ENCODE measurements at regions not wholly inside any gene's neighbourhood (a gene's known extent, or its start where the extent isn't known, plus 50 kb on each side); places are given as distances from the start of the nearest gene placed in this dataset.

DNA sequence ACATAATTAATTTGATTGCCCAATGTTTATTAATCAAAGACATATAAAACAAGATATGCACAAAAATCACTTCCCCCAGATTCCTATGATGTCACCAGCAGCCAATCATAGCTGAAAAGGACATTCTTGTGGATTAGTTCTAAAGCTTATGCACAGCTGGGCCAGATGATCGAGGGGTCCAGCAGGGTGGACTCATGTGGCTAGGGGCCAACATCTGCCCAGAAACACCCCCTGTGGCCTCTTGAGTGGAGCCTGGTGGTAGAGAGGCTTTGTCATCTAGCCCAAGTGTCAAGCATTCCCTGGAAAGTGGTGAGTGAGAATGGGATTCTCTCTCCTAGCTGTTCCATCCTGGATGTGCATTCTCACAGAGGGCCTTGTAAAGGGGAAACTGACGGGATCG is 590.0 kb downstream of the BCL11B start:
- DNase-seq, result no peak
- Histone ChIP-seq H3K4me3 (replicated peaks in 1 of 3) (no peak overlapping the region), H3K9me3 (no peaks in the 10 kb centered on the region), H3K36me3 (no peaks in the 10 kb centered on the region), H3K27me3 (no peaks in the 10 kb centered on the region), H3K27ac (no peak overlapping the region), H3K4me1 (no peaks in the 10 kb centered on the region)
- TF ChIP-seq, protein P1, sequence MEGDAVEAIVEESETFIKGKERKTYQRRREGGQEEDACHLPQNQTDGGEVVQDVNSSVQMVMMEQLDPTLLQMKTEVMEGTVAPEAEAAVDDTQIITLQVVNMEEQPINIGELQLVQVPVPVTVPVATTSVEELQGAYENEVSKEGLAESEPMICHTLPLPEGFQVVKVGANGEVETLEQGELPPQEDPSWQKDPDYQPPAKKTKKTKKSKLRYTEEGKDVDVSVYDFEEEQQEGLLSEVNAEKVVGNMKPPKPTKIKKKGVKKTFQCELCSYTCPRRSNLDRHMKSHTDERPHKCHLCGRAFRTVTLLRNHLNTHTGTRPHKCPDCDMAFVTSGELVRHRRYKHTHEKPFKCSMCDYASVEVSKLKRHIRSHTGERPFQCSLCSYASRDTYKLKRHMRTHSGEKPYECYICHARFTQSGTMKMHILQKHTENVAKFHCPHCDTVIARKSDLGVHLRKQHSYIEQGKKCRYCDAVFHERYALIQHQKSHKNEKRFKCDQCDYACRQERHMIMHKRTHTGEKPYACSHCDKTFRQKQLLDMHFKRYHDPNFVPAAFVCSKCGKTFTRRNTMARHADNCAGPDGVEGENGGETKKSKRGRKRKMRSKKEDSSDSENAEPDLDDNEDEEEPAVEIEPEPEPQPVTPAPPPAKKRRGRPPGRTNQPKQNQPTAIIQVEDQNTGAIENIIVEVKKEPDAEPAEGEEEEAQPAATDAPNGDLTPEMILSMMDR (IDR thresholded peaks at IDR 0.05), result no peak
- 84 to 94% methylated on average over 3 of the region's 3 CpGs for WGBS, 2 donors
- intact Hi-C loops (cut with DNase I), result no loop called here

GRCh38 chr14:98682726-98683125 is 589.3 kb downstream of the BCL11B start:
- H3K4me3 ChIP-seq (replicated peaks in 1 of 3), result no peak overlapping the region
- no peaks in the 10 kb centered on the region for H3K9me3 ChIP-seq
- intact Hi-C loops (cut with DNase I), result no loop called here
- H3K27ac ChIP-seq, result no peak overlapping the region
- no peaks in the 10 kb centered on the region for H3K4me1 ChIP-seq
- WGBS, 2 donors, result 83 to 84% methylated on average over 2 of the region's 2 CpGs
- DNase-seq, result no peak
- no peaks in the 10 kb centered on the region for H3K36me3 ChIP-seq
- no peaks in the 10 kb centered on the region for H3K27me3 ChIP-seq
- TF ChIP-seq, protein P1 (IDR thresholded peaks at IDR 0.05), result no peak
- TF ChIP-seq POLR2A (IDR thresholded peaks at IDR 0.05), result no peak

DNA sequence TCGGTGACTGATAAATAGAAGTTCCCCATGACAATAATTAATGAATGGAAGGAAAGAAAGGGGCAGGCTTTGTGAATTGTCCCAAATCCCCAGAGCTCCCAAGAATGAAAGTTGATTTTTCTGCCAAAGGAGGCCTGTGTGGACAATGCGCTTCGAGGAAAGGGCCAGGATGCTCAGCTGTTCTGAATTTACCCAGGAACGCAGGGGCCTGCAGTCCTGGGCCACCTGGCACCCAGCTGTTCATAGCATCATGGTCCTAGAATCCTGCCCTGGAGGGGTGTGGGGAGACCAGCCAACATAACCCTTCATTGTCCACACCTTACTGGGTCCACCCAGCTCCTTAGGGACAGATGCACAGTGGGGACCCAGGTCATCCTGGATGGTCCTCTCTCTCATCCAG is 587.5 kb downstream of the BCL11B start:
- H3K4me1 ChIP-seq, result no peaks in the 10 kb centered on the region
- DNase-seq, result no peak
- H3K27ac ChIP-seq, result no peak overlapping the region
- TF ChIP-seq, protein P1 (IDR thresholded peaks at IDR 0.05), result no peak
- TF ChIP-seq POLR2A (IDR thresholded peaks at IDR 0.05), result no peak
- intact Hi-C loops (cut with DNase I), result no loop called here
- H3K4me3 ChIP-seq (replicated peaks in 1 of 3), result no peak overlapping the region
- 71 to 87% methylated on average over 4 of the region's 4 CpGs for WGBS, 2 donors
- no peaks in the 10 kb centered on the region for H3K36me3 ChIP-seq
- no peaks in the 10 kb centered on the region for H3K27me3 ChIP-seq
- H3K9me3 ChIP-seq, result no peaks in the 10 kb centered on the region

DNA sequence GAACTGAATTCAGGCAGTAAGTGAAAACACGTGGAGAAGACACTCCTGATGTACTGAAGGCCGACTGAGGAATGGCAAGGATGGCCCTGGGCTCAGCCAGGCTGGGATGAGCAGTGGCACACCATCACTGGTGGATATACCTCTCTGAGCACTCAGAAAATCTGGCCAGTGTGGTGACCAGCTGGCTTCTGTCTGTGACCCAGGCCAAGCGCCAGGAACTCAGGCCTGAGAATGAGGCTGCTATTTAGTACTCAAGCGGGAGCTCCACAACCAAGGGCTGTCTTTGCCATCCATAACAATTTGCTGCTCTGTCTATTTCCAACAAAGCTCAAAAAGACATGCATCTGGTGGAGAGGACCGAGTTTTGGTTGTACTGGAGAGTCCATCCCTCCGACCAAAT is 586.3 kb downstream of the BCL11B start:
- WGBS, 2 donors, result 87 to 92% methylated on average over 5 to 6 of the region's 6 CpGs

DNA sequence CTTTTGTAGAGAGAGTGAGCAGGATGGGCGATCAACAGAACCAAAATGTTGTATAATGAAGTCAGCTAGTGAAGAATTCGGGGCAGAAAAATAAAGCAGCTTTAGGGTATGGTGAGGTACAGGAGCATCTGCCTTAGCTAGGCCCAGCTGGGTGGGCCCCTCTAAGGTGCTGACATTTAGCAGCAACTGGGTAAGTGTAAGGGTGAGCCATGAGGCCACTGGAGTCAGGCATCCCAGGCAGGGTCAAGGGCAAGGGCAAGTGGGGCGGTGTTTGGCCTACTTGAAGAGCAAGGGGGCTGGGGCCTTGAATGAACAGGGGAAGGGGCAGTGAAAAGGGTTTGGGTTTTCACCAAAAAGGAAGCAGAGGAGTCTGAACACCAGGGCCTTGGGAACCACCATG is 583.6 kb downstream of the BCL11B start:
- Histone ChIP-seq H3K27ac (no peak overlapping the region), H3K36me3 (no peaks in the 10 kb centered on the region), H3K4me3 (replicated peaks in 1 of 3) (no peak overlapping the region), H3K4me1 (peaks cover 0 to 6% of the 10 kb centered on the region in 2 donors), H3K27me3 (no peaks in the 10 kb centered on the region), H3K9me3 (no peaks in the 10 kb centered on the region)
- 97% methylated on average over 3 of the region's 3 CpGs for WGBS, 2 donors
- intact Hi-C loops (cut with DNase I), result no loop called here
- no peak for TF ChIP-seq POLR2A (IDR thresholded peaks at IDR 0.05)
- TF ChIP-seq, protein P1 (IDR thresholded peaks at IDR 0.05), result no peak
- no peak for DNase-seq

More for the DNA sequence above, 586.3 kb downstream of the BCL11B start:
- no peak overlapping the region for H3K4me3 ChIP-seq (replicated peaks in 1 of 3)
- H3K36me3 ChIP-seq, result no peaks in the 10 kb centered on the region
- TF ChIP-seq POLR2A (IDR thresholded peaks at IDR 0.05), result no peak
- TF ChIP-seq, protein P1 (IDR thresholded peaks at IDR 0.05), result no peak
- no peaks in the 10 kb centered on the region for H3K4me1 ChIP-seq
- DNase-seq, result no peak
- no peaks in the 10 kb centered on the region for H3K9me3 ChIP-seq
- H3K27ac ChIP-seq, result no peak overlapping the region
- intact Hi-C loops (cut with DNase I), result no loop called here
- H3K27me3 ChIP-seq, result no peaks in the 10 kb centered on the region
